H7 (cell line): ENCODE measurements at regions not wholly inside any gene's neighbourhood (a gene's known extent, or its start where the extent isn't known, plus 50 kb on each side); places are given as distances from the start of the nearest gene placed in this dataset.
"Not testable (repeated sequence)": the region's sequence is repeated elsewhere in the genome, so short reads cannot be mapped to it uniquely, and the experiment has no call there.

Experiments
- DNase-seq: peaks from one replicate; pipeline ENCODE4 v3.0.0; 2012
- H3K27me3 ChIP-seq: 2 replicates; pipeline ENCODE4 v1.6.0; 2011; ENCODE audit warnings: mild to moderate bottlenecking, low read length; ENCODE audit not compliant: control insufficient read depth, insufficient read depth
- H3K36me3 ChIP-seq: replicated peaks from 2 replicates; pipeline ENCODE4 v1.5.1; 2011; ENCODE audit warnings: low read length; ENCODE audit not compliant: control insufficient read depth, insufficient read depth
- H3K4me3 ChIP-seq: 2 replicates; pipeline ENCODE4 v1.5.1; 2011; ENCODE audit warnings: low read depth, mild to moderate bottlenecking, control low read depth, low read length, moderate library complexity; ENCODE audit not compliant: insufficient read depth

DNA sequence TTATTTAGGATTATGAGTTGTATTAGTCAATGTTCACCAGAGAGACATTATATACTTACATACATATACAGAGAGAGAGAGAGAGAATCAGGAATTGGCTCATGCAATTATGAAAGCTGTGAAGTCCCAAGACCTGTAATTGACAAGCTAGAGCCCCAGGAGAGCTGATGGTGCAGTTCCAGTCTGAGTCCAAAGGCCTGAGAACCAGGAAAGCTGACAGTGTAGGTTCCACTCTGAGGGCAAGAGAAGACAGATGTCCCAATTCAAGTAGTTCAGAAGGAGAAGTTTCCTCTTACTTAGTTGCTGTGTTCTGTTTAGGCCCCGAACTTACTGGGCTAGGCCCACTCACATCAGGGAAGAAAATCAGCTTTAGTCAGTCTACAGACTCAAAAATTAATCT lies 76.4 kb upstream of the FICD start:
- DNase-seq = no peak
- Histone ChIP-seq H3K36me3 (no peaks in the 10 kb centered on the region), H3K4me3 (no peak overlapping the region), H3K27me3 (no peaks in the 10 kb centered on the region)

DNA sequence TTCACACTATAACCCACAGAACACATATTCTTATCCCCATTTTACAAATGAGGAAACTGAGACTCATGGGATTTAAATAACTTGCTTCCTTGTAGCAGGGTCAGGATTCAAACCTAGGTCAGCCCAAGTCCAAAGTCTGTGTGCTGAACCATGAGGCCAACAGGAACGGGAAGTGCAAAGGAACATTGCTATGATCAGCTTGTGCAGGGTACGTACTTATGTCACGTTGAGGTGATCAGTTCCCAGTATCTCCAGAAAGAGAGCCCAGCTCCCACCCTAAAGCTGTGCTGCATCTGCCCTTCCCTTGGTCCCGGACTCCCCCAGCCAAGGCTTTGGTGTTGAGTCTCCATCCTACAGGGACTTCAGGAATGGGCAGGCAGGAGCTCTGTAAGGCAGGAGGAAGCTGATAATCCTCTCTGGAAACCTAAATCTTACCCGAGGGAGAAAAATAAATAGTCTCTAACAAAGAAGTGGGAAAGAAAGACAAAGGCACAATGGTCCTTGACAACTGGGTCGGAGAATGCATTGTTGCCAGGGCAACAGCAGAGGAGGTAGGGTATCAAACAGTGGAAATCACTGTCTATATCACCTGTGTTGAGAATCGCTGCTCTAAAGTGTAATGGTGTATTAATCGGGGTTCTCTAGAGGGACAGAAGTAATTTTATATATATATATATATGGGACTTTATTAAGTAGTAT lies 82.5 kb upstream of the FICD start:
- Histone ChIP-seq H3K36me3 (no peaks in the 10 kb centered on the region), H3K27me3 (no peaks in the 10 kb centered on the region), H3K4me3 (no peak overlapping the region)
- no peak for DNase-seq

DNA sequence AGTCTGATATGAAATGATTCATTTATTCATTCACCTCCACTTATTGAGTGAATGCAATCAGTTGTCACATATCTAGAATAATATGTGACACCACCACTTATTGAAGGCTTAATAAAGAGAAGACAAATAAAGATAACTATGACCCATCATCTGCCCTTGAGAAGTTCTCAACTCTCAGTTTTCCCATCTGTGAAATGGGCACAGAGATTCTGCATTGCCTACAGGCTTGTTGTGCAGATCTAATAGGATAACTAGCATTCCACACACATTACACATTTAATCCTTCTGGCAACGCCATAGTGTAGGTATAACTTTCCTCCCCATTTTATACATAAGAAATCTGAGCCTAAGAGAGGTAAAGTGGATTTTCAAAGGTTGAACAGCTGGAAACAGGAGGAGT lies 84.2 kb upstream of the FICD start:
- Histone ChIP-seq H3K27me3 (no peaks in the 10 kb centered on the region), H3K4me3 (no peak overlapping the region), H3K36me3 (no peaks in the 10 kb centered on the region)
- DNase-seq = no peak

DNA sequence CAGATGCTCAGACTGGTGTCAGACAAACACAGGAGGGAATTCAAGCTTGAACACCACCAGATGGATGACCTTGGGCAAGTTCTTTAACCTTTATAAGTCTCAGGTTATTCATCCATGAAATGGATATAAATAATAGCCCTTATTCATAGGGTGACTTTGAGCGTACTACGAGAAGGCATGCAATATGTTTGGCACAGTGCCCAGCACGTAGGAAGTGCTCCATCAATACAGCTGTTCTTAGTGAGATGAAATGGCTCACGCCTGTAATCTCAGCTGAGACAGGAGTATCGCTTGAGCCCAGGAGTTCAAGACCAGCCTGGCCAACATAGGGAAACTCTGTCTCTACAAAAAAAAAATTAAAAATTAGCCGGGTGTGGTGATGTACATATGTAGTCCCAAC lies 84.8 kb upstream of the FICD start:
- Histone ChIP-seq H3K27me3 (no peaks in the 10 kb centered on the region), H3K4me3 (no peak overlapping the region), H3K36me3 (no peaks in the 10 kb centered on the region)
- DNase-seq = no peak

DNA sequence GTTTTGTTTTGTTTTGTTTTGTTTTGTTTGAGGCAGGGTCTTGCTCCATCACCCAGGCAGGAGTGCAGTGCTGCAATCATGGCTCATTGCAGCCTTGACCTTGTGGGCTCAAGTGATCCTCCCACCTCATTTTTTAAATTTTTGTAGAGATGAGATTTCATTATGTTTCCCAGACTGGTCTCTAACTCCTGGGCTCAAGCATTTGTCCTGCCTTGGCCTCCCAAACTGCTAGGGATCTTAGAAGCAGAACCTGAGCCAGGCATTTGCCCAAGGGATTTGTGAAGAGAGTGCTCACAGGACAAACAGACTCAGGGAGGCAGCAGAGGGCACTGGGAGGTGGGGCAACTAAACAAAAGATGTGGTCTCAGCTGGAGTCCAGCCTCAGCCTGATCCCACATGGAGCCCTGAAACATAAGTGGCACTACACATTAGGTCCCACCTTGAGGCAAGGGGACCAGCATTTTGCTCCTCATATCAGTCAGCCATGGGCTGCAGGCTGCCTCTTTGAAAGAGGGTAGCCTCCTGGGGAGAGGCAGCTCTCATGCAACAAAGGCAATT lies 86.2 kb upstream of the CMKLR1 start:
- H3K27me3 ChIP-seq = no peaks in the 10 kb centered on the region
- H3K4me3 ChIP-seq = no peak overlapping the region
- peak; percentile 73 for DNase-seq
- no peaks in the 10 kb centered on the region for H3K36me3 ChIP-seq

DNA sequence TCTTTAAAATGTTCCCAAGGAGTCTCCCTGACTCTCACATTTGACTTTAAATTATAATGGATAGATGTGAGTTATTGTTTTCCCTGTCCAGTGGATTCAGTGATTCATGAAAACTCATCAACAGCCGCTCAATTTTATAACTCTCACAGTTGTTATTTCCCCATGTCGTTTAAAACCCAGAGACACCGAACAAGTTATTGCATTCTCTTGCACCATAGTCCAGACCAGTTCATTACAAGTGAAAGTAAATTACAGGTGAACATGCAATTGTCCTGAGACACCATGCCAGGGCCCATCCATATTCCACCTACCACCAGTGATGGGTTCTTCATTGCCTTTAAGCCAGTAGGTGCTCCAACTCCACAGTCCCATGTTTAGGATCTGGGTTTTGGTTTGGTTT lies 85.7 kb upstream of the CMKLR1 start:
- H3K36me3 ChIP-seq = no peaks in the 10 kb centered on the region
- no peak for DNase-seq
- H3K4me3 ChIP-seq = no peak overlapping the region
- no peaks in the 10 kb centered on the region for H3K27me3 ChIP-seq

DNA sequence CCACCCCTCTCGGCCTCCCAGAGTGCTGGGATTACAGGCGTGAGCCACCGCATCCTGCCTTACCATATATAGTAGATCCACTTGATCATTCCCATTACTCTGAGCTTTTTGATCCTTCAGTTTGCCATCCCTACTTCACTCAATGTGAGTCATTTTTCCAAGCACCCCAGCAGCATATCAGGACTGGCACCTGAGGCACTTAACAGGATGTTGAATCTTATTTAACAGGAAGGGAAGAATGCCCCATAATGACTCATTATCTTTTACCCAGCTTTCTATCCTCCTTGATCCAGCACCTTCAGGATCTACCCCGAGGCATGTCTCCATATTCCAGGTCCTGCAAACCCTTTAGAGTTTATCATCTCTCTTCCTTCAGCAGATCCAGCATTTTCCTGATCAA lies 84.9 kb upstream of the CMKLR1 start:
- H3K36me3 ChIP-seq = no peaks in the 10 kb centered on the region
- H3K27me3 ChIP-seq = no peaks in the 10 kb centered on the region
- no peak for DNase-seq
- no peak overlapping the region for H3K4me3 ChIP-seq

DNA sequence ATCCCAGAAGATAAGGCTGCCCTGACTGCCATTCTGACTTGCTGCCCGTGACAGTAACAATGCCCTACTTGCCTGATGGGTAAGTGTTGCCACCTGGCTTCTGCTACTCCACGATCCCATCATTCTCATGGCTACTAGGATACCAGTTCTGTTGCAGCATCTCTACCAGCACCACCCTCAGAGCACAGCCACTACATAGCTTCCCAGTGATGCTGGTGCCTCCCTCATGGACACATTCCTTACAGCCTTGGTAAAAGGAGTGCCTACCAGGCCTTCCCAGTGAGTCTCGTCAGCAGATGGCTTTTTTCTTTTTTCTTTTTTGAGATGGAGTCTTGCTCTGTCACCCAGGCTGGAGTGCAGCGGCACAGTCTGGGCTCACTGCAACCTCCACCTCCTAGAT lies 84.4 kb upstream of the CMKLR1 start:
- Histone ChIP-seq H3K36me3 (no peaks in the 10 kb centered on the region), H3K4me3 (no peak overlapping the region), H3K27me3 (no peaks in the 10 kb centered on the region)
- DNase-seq = no peak

DNA sequence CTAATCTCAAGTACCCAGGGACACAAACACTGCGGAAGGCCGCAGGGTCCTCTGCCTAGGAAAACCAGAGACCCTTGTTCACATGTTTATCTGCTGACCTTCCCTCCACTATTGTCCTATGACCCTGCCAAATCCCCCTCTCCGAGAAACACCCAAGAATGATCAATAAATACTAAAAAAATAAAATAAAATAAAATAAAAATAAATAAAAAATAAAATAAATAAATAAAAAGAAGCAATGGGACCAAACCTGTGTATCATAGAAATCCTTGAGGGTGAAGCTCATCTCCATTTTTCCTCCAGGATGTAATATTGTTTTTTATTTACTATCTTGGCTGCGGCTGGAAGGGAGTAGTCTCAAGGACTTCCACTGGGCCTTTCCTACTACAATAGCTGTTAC lies 82.0 kb upstream of the CMKLR1 start:
- H3K36me3 ChIP-seq, H3K27me3 ChIP-seq, H3K4me3 ChIP-seq, DNase-seq: not testable (repeated sequence)

DNA sequence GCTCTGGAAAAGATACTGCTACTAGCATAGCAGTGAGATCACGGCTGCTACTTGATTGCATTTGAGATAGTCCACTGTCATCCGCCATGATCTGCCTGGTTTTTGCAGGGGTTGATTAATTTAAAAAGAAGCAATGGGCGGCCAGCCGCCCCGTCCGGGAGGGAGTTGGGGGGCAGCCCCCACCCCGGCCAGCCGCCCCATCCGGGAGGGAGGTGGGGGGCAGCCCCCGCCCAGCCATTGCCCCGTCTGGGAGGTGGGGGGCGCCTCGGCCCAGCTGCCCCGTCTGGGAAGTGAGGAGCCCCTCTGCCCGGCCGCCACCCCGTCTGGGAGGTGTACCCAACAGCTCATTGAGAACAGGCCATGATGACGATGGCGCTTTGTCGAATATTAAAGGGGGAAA lies 81.3 kb upstream of the CMKLR1 start:
- H3K27me3 ChIP-seq, DNase-seq, H3K36me3 ChIP-seq, H3K4me3 ChIP-seq: not testable (repeated sequence)

DNA sequence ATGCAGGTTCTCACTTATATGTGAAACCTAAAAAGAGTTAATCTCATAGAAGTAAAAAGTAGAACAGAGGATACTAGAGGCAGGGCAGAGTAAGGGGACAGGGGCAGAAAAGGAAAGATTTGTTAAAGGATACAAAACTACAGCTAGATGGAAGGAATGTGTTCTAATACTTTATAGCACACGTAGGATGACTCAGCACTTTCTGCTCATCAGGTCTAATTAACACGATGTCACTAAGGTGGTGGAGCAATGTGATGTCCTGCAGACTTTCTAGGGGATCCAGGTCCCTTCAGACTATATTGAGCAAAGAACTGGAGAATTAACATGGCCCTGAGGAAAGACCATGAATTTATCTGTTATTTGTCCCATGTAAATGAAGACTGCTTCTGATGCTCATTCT lies 80.8 kb upstream of the CMKLR1 start:
- Histone ChIP-seq H3K36me3 (no peaks in the 10 kb centered on the region), H3K4me3 (no peak overlapping the region), H3K27me3 (no peaks in the 10 kb centered on the region)
- no peak for DNase-seq

DNA sequence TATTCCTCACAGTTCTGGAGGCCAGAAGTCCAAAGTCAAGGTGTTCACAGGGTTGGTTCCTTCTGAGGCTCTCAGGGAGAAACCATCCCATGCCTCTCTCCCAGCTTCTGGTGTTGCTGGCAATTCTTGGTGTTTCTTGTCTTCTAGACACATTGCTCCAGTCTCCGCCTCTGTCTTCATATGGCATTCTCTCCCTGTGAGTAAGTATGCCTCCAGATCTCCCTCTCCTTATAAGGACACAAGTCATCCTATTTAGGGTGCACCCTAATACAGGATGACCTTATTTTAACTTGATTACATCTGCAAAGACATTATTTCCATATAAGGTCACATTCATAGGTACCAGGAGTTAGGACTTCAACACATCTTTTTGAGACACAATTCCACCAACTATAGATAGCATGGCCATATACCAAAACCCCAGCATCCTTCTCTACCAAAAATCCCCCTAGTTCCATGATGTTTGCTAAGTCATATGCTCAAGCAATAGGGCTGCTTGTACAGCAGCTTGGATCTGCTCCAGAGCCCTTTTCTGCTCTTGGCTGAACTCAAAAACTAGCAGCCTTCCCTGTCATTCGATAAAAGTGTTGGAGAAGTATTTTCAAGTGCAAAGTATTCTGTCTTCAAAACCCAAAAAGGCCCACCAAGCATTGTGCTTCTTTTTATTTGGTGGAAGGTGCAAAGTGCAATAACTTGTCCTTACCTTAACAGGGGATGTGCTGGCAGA lies 79.2 kb upstream of the CMKLR1 start:
- no peak for DNase-seq
- H3K4me3 ChIP-seq = no peak overlapping the region

DNA sequence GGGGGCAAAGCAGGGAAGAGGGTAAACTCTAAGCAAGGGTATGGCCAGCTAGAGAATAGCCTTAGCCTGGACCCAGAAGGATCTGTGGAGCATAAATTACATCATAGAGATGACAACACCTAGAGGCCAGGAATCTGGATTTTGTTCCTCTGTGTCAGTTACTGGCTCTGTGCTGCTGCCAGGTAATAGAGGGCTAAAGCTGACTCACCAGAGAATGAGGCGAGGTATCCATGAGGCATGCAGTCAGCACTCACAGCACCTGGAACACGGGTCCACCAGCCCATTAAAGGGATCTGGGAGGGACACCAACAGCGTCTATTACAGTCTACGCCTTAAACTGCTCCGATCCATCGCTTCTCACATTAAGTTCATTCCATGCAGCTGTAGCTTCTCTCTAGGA lies 74.9 kb upstream of the CMKLR1 start:
- no peak for DNase-seq
- H3K27me3 ChIP-seq = no peaks in the 10 kb centered on the region
- no peaks in the 10 kb centered on the region for H3K36me3 ChIP-seq
- no peak overlapping the region for H3K4me3 ChIP-seq

More for the DNA sequence above, 79.2 kb upstream of the CMKLR1 start:
- no peaks in the 10 kb centered on the region for H3K36me3 ChIP-seq
- H3K27me3 ChIP-seq = no peaks in the 10 kb centered on the region

DNA sequence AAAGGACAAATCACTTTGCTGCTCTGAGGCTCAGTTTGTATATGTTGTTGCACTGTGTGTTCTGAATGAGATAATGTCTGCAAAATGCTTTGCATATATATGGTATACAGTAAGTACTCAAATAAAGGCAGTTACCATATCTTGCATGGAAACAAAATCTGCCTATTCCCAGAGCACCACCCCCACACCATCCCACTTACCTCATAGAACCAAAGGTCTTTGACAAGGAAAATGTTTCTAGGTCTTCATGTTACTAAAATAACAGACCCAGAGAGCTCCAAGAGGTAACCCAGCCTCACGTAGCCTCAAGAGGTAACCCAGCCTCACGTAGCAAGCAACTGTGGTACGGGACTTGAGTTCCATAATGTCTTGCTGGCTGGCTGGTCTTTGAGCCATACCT lies 71.6 kb upstream of the CMKLR1 start:
- no peak for DNase-seq
- Histone ChIP-seq H3K36me3 (no peaks in the 10 kb centered on the region), H3K27me3 (no peaks in the 10 kb centered on the region), H3K4me3 (no peak overlapping the region)

DNA sequence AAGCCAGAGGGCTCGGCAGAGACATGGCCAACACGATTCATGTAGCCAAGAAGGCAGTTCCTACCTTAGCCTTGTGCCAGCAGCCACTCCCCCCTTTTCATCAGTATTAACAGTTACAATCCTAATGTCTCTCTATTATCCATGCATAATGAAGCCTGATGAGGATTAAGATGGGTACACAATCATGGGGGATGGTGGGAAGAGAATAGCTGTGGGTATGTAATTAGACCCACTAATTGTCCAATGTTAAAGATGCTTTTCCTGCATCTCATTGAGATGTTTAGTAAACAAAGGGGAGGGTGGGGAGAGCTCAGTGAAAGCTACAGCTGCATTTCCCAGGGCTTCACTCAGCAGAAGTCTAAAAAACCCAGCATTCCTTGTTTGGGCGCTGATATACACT lies 70.4 kb upstream of the CMKLR1 start:
- H3K36me3 ChIP-seq = no peaks in the 10 kb centered on the region
- H3K27me3 ChIP-seq = no peaks in the 10 kb centered on the region
- no peak overlapping the region for H3K4me3 ChIP-seq
- no peak for DNase-seq
